Mesenchymal stem cell (in vitro differentiated cells and primary cell): ENCODE measurements at regions not wholly inside any gene's neighbourhood (a gene's known extent, or its start where the extent isn't known, plus 50 kb on each side); places are given as distances from the start of the nearest gene placed in this dataset.

Experiments
- DNase-seq: peaks from one replicate; pipeline ENCODE4 v3.0.0-alpha.2; 2013
- H2AFZ ChIP-seq: one replicate; pipeline ENCODE4 v1.6.1; 2013; ENCODE audit warnings: low read depth, mild to moderate bottlenecking, control low read depth, inconsistent platforms, low read length, moderate library complexity
- H2AK5ac ChIP-seq: 2 replicates; pipeline ENCODE4 v1.6.1; 2013; ENCODE audit warnings: low read length, moderate library complexity, mild to moderate bottlenecking, inconsistent platforms; ENCODE audit not compliant: severe bottlenecking
- H2BK120ac ChIP-seq: one replicate; pipeline ENCODE4 v1.6.1; 2013; ENCODE audit warnings: low read depth, mild to moderate bottlenecking, inconsistent platforms, low read length, moderate library complexity
- H2BK12ac ChIP-seq, 2 experiments: one replicate each; pipeline ENCODE4 v1.6.1; 2013; ENCODE audit warnings: inconsistent platforms in 2 of 2, low read length in 2 of 2, mild to moderate bottlenecking in 2 of 2, moderate library complexity in 2 of 2, control low read depth in 1 of 2
- H2BK15ac ChIP-seq: one replicate; pipeline ENCODE4 v1.6.1; 2013; ENCODE audit warnings: mild to moderate bottlenecking, low read depth, inconsistent platforms; ENCODE audit not compliant: poor library complexity, severe bottlenecking
- H2BK5ac ChIP-seq: 2 replicates; pipeline ENCODE4 v1.6.1; 2013; ENCODE audit warnings: low read depth, mild to moderate bottlenecking, low read length, control low read depth, inconsistent platforms; ENCODE audit not compliant: poor library complexity, severe bottlenecking
- H3K14ac ChIP-seq, 2 experiments: one replicate each; pipeline ENCODE4 v1.6.1; 2013; ENCODE audit warnings: inconsistent platforms in 2 of 2, low read length in 2 of 2, control low read depth in 1 of 2, mild to moderate bottlenecking in 1 of 2, moderate library complexity in 1 of 2
- H3K18ac ChIP-seq, 2 experiments: one replicate each; pipeline ENCODE4 v1.6.1; 2013; ENCODE audit warnings: inconsistent platforms in 2 of 2, low read length in 2 of 2, control low read depth in 1 of 2, low read depth in 1 of 2, mild to moderate bottlenecking in 1 of 2
- H3K23ac ChIP-seq, 2 experiments: one replicate each; pipeline ENCODE4 v1.6.1; 2013; ENCODE audit warnings: inconsistent platforms in 2 of 2, low read length in 2 of 2, mild to moderate bottlenecking in 2 of 2, moderate library complexity in 2 of 2, control low read depth in 1 of 2
- H3K27ac ChIP-seq: 2 replicates; pipeline ENCODE4 v1.5.1; 2013; ENCODE audit warnings: mild to moderate bottlenecking, moderate library complexity, low read length, control low read depth, inconsistent platforms; ENCODE audit not compliant: poor library complexity, severe bottlenecking
- H3K27me3 ChIP-seq, 2 experiments: 2 replicates each; pipeline versions ENCODE4 v1.6.1 to v1.7.0; 2013; ENCODE audit warnings: low read length in 2 of 2, mild to moderate bottlenecking in 2 of 2, moderate library complexity in 2 of 2, control low read depth in 1 of 2, inconsistent platforms in 1 of 2; ENCODE audit not compliant: control insufficient read depth in 1 of 2, insufficient read depth in 1 of 2
- H3K36me3 ChIP-seq, 2 experiments: 2 replicates each; pipeline versions ENCODE4 v1.6.1 to v1.7.0; 2013; ENCODE audit warnings: low read length in 2 of 2, control low read depth in 1 of 2, inconsistent platforms in 1 of 2, low read depth in 1 of 2, mild to moderate bottlenecking in 1 of 2; ENCODE audit not compliant: insufficient read depth in 2 of 2, control insufficient read depth in 1 of 2
- H3K4ac ChIP-seq, 2 experiments: one replicate each; pipeline ENCODE4 v1.6.1; 2013; ENCODE audit warnings: inconsistent platforms in 2 of 2, low read length in 2 of 2, mild to moderate bottlenecking in 2 of 2, moderate library complexity in 2 of 2, control low read depth in 1 of 2, low read depth in 1 of 2
- H3K4me1 ChIP-seq: 2 replicates; pipeline ENCODE4 v1.6.1; 2013; ENCODE audit warnings: low read depth, low read length, control low read depth; ENCODE audit not compliant: control insufficient read depth, insufficient read depth
- H3K4me2 ChIP-seq: 2 replicates; pipeline ENCODE4 v1.6.1; 2013; ENCODE audit warnings: low read length, mild to moderate bottlenecking, inconsistent platforms; ENCODE audit not compliant: poor library complexity, severe bottlenecking
- H3K4me3 ChIP-seq, 2 experiments: 2 replicates each; pipeline versions ENCODE4 v1.5.1 to v1.7.0; 2013; ENCODE audit warnings: low read length in 2 of 2, mild to moderate bottlenecking in 2 of 2, control low read depth in 1 of 2, low read depth in 1 of 2; ENCODE audit not compliant: insufficient read depth in 1 of 2
- H3K79me1 ChIP-seq: replicated peaks from 2 replicates; pipeline ENCODE4 v1.6.1; 2013; ENCODE audit warnings: mild to moderate bottlenecking, control low read depth, low read length, inconsistent platforms; ENCODE audit not compliant: poor library complexity, severe bottlenecking
- H3K9ac ChIP-seq: 2 replicates; pipeline ENCODE4 v1.7.0; 2013; ENCODE audit warnings: mild to moderate bottlenecking, low read length, moderate library complexity
- H3K9me3 ChIP-seq: 2 replicates; pipeline ENCODE4 v1.7.0; 2013; ENCODE audit warnings: mild to moderate bottlenecking, low read length; ENCODE audit not compliant: control insufficient read depth
- H4K8ac ChIP-seq: one replicate; pipeline ENCODE4 v1.6.1; 2013; ENCODE audit warnings: inconsistent platforms, mild to moderate bottlenecking, low read length, moderate library complexity
- H4K91ac ChIP-seq: one replicate; pipeline ENCODE4 v1.6.1; 2013; ENCODE audit warnings: mild to moderate bottlenecking, low read length, inconsistent platforms
- whole genome bisulfite sequencing: methylation state at CpG from one replicate; pipeline ENCODE4 v1.1.7; 2013; ENCODE audit warnings: mixed read lengths; 5-methylcytosine and 5-hydroxymethylcytosine counted together

DNA sequence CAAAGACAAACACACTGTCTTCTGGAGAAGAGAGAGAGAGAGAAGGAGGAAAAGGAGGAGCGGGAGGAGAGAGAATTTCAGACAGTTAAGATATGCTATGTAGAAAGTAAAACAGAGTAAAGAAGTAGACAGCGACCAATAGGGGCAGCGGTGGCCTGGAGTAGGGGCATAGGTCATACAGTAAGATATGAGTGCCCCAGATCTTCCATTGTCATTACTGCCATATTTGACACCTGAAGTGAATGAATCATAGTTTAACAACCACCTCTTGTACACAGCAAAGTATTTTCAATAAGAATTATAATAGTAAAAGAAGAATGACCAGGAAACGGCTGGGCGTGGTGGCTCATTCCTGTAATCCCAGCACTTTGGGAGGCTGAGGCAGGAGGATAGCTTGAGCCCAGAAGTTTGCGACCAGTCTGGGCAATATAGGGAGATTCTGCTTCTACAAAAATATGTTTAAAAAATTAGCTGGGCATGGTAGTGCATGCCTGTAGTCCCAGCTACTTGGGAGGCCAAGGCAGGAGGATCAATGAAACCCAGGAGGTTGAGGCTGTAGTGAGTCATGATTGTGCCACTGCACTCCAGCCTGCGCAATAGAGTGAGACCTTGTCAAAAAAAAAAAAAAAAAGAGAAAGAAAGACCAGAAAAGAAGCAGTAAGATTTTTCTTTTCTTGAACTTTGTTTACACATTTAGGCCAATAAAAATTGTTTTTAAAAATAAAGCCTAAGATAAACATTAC is 77.0 kb upstream of the GPR158 start:
- no peak overlapping the region for H2BK12ac ChIP-seq
- H4K8ac ChIP-seq: no peak overlapping the region
- no peak overlapping the region for H2BK15ac ChIP-seq
- no peaks in the 10 kb centered on the region for H3K4me1 ChIP-seq
- H3K27ac ChIP-seq: no peak overlapping the region
- peaks cover 26% of the 10 kb centered on the region for H3K9me3 ChIP-seq
- H3K4ac ChIP-seq: no peak overlapping the region
- H3K9ac ChIP-seq: no peak overlapping the region
- 90% methylated on average over 5 of the region's 7 CpGs for WGBS
- no peak overlapping the region for H3K14ac ChIP-seq
- no peak overlapping the region for H3K23ac ChIP-seq
- no peak overlapping the region for H2AFZ ChIP-seq
- H3K4me3 ChIP-seq: no peak overlapping the region
- H3K4me2 ChIP-seq: no peak overlapping the region
- no peak overlapping the region for H2BK120ac ChIP-seq
- no peaks in the 10 kb centered on the region for H3K36me3 ChIP-seq
- H3K18ac ChIP-seq: no peak overlapping the region
- peaks cover 4 to 18% of the 10 kb centered on the region in 2 experiments for H3K27me3 ChIP-seq
- H3K79me1 ChIP-seq: no peaks in the 10 kb centered on the region
- no peak overlapping the region for H4K91ac ChIP-seq
- no peak overlapping the region for H2AK5ac ChIP-seq
- DNase-seq: no peak
- H2BK5ac ChIP-seq: no peak overlapping the region

DNA sequence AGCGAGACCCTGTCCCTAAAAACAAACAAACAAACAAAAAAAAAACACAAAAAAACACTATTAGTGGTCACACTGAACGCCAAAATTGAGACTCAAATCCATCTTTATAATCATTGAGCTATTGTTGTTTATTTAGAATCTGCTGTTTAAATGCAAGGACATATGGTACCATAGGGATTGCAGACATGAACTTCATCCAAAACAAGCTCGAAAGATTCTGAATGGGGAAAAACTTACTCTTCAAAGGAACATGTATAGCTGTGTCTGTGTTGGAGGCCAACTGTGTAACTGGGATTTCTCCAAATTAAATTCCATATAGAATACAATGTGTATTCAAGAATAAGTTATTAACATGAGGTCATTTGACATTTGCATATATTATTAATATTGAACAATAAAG is 74.7 kb upstream of the GPR158 start:
- Histone ChIP-seq H3K4me3 (no peak overlapping the region), H2AK5ac (no peak overlapping the region), H3K36me3 (no peaks in the 10 kb centered on the region), H2BK120ac (no peak overlapping the region), H3K18ac (no peak overlapping the region), H3K9me3 (peaks cover 7% of the 10 kb centered on the region), H2BK15ac (no peak overlapping the region), H3K27me3 (peaks cover 4 to 34% of the 10 kb centered on the region in 2 experiments), H2BK5ac (no peak overlapping the region), H3K14ac (no peak overlapping the region), H2BK12ac (no peak overlapping the region), H3K27ac (no peak overlapping the region), H3K9ac (no peak overlapping the region), H4K8ac (no peak overlapping the region), H3K4me1 (no peaks in the 10 kb centered on the region), H4K91ac (no peak overlapping the region), H3K4ac (no peak overlapping the region), H2AFZ (no peak overlapping the region), H3K79me1 (no peaks in the 10 kb centered on the region), H3K4me2 (no peak overlapping the region), H3K23ac (no peak overlapping the region)
- DNase-seq: no peak
- 50% methylated on average over 3 of the region's 3 CpGs for WGBS

DNA sequence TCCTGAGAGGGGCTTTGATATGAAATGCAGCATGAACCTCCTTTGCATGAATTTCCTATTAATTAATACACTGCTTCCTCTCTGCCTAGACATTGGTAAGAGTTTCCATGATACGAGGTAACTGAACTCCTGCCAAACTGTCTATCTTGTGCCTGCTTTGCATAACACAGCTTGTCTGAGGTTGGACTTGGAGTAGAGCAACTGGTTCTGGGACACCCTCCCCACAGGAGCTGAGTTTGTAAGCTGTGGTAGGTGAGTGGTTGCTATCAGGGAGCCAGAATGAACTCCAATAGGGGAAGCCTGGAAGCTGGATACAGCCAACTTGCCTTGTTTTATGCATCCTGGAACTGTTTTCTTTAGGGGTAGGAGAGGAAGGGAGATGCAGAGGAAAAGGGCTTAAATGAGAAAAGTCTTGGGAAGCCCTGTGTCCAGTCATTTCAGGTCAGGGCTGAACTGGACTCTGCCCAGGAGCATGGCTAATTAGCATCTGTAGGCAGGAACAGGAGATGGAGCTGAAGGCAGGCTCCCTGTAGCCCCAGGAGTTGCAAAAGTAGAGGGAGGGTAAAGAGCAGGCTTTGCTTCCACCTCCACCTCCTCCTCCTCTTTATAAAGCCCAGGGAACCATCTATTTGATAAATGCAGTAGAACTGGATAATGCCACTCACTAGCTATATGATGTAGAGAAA is 73.2 kb upstream of the GPR158 start:
- Histone ChIP-seq H3K23ac (no peak overlapping the region), H3K4me2 (no peak overlapping the region), H3K27me3 (peaks cover 4 to 39% of the 10 kb centered on the region in 2 experiments), H3K4me3 (no peak overlapping the region), H4K91ac (no peak overlapping the region), H4K8ac (no peak overlapping the region), H3K27ac (no peak overlapping the region), H2AFZ (no peak overlapping the region), H3K4ac (no peak overlapping the region), H2AK5ac (no peak overlapping the region), H3K18ac (no peak overlapping the region), H3K36me3 (no peaks in the 10 kb centered on the region), H3K9me3 (no peaks in the 10 kb centered on the region), H2BK12ac (no peak overlapping the region), H3K4me1 (no peaks in the 10 kb centered on the region), H3K79me1 (no peaks in the 10 kb centered on the region), H2BK15ac (no peak overlapping the region), H2BK5ac (no peak overlapping the region), H2BK120ac (no peak overlapping the region), H3K9ac (no peak overlapping the region), H3K14ac (no peak overlapping the region)
- no peak for DNase-seq
- WGBS: 92% methylated on average over 1 of the region's 1 CpG

DNA sequence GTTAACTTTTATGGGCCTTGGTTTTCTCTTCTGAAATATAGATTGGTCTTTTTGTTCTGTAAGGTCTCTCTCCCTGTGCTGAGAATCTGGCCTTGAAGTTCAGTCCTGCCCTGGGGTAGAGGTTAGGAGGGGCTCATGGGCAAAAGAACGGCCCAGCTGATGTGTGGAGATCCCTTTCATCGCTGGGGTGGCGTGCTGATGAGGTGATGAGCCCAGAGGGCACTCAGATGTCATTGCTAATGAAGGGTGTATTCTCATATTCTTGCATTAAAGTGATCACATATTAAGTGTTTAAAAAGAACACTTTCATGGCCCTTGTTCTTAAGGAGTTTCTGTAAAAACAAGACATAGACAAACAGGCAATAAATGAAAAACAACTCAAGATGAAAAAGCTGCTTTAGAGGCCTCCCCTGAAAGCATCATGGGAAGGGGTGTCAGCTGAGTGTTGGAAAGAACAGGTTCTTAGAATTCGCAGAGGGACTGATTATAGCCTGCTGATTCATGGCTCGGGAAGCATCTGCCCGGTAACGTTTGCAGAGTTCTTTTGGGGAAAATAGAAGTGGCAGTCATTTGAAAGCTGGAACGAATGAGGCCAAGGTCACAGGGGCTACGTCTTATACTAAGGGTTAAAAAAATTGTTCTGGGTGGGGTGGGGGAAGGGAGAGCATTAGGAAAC is 72.5 kb upstream of the GPR158 start:
- no peak overlapping the region for H3K23ac ChIP-seq
- H3K4ac ChIP-seq: no peak overlapping the region
- no peaks in the 10 kb centered on the region for H3K9me3 ChIP-seq
- H2AK5ac ChIP-seq: no peak overlapping the region
- no peak overlapping the region for H2BK5ac ChIP-seq
- no peaks in the 10 kb centered on the region for H3K4me1 ChIP-seq
- no peak overlapping the region for H2BK120ac ChIP-seq
- no peak overlapping the region for H3K18ac ChIP-seq
- H2BK15ac ChIP-seq: no peak overlapping the region
- no peak overlapping the region for H2AFZ ChIP-seq
- no peak overlapping the region for H4K8ac ChIP-seq
- no peak overlapping the region for H3K27ac ChIP-seq
- peaks cover 4 to 39% of the 10 kb centered on the region in 2 experiments for H3K27me3 ChIP-seq
- H3K36me3 ChIP-seq: no peaks in the 10 kb centered on the region
- WGBS: 69% methylated on average over 7 of the region's 9 CpGs
- no peak overlapping the region for H3K14ac ChIP-seq
- no peak for DNase-seq
- H4K91ac ChIP-seq: no peak overlapping the region
- H3K79me1 ChIP-seq: no peaks in the 10 kb centered on the region
- H3K9ac ChIP-seq: no peak overlapping the region
- H2BK12ac ChIP-seq: no peak overlapping the region
- no peak overlapping the region for H3K4me3 ChIP-seq
- no peak overlapping the region for H3K4me2 ChIP-seq
